ENCODE measurements at regions not wholly inside any gene's neighbourhood (a gene's known extent, or its start where the extent isn't known, plus 50 kb on each side); places are given as distances from the start of the nearest gene placed in this dataset.
A peak's percentile ranks its signal among the peaks of the same experiment; 100 is the strongest.

- TF ChIP-seq, protein P1, sequence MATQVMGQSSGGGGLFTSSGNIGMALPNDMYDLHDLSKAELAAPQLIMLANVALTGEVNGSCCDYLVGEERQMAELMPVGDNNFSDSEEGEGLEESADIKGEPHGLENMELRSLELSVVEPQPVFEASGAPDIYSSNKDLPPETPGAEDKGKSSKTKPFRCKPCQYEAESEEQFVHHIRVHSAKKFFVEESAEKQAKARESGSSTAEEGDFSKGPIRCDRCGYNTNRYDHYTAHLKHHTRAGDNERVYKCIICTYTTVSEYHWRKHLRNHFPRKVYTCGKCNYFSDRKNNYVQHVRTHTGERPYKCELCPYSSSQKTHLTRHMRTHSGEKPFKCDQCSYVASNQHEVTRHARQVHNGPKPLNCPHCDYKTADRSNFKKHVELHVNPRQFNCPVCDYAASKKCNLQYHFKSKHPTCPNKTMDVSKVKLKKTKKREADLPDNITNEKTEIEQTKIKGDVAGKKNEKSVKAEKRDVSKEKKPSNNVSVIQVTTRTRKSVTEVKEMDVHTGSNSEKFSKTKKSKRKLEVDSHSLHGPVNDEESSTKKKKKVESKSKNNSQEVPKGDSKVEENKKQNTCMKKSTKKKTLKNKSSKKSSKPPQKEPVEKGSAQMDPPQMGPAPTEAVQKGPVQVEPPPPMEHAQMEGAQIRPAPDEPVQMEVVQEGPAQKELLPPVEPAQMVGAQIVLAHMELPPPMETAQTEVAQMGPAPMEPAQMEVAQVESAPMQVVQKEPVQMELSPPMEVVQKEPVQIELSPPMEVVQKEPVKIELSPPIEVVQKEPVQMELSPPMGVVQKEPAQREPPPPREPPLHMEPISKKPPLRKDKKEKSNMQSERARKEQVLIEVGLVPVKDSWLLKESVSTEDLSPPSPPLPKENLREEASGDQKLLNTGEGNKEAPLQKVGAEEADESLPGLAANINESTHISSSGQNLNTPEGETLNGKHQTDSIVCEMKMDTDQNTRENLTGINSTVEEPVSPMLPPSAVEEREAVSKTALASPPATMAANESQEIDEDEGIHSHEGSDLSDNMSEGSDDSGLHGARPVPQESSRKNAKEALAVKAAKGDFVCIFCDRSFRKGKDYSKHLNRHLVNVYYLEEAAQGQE (IDR thresholded peaks at IDR 0.05; ENCODE audit: low read depth), result no peak
- TF ChIP-seq TCF7L2 (IDR thresholded peaks at IDR 0.05; ENCODE audit: borderline replicate concordance, extremely low read depth, insufficient read depth, insufficient read length), result no peak
- no peak for TF ChIP-seq EZH2phosphoT487 (IDR thresholded peaks at IDR 0.05; ENCODE audit: borderline replicate concordance)
These were observed 359.9 kb downstream of the AEBP2 start (continued) for GRCh38 chr12:19799216-19799615.

DNA sequence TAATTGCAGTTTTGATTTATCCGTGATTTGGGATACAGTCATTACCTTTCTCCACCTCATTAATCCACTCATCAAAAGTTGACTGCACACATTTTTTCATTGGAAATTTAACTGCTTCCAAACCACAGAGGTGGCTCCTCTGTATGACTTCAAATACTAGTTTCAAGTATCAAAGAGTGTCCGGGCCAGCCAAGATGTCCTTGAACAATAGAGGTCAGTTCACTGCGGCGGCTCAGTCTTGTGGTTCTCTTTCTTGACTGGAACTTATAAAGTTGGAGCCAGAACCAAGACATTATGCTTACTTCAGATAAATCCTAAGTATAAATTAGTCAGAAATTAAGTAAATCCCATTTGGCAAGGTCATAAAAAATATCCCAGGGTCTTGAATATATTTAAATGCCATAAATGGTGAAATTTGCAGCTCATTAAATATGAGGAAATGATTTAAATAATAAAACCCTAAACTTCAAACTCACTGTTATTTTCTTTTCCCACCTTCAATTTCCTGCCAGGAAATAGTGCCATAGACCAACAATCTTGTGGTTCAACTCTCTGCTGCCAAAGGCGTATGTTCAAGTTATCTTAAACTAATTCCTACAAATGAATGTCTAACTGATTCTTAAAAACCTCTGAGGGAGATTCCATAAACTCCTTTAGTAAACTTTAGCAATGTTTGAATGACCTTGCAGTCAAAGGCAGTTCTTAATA is 360.8 kb downstream of the AEBP2 start:
- Histone ChIP-seq H2AFZ (ENCODE audit: low read depth, low read length, poor library complexity, severe bottlenecking) (no peak overlapping the region), H3K9me2 (ENCODE audit: insufficient read depth) (no peaks in the 10 kb centered on the region), H3K9ac (ENCODE audit: low read length) (no peak overlapping the region), H3K36me3 (ENCODE audit: control insufficient read depth in 1 of 2, insufficient read depth in 2 of 2, low read length in 2 of 2) (no peaks in the 10 kb centered on the region), H3K4me1 (ENCODE audit: control insufficient read depth in 1 of 2, insufficient read depth in 2 of 2, low read length in 2 of 2) (no peaks in the 10 kb centered on the region), H4K20me1 (ENCODE audit: insufficient read depth) (no peaks in the 10 kb centered on the region), H3K79me2 (ENCODE audit: insufficient read depth, low read length) (no peaks in the 10 kb centered on the region), H3K9me3 (ENCODE audit: control insufficient read depth in 1 of 2, insufficient read depth in 1 of 2, low read depth in 1 of 2, low read length in 2 of 2) (no peaks in the 10 kb centered on the region), H3K27me3 (ENCODE audit: insufficient read depth, low read length) (0 out of 2 replicates have a peak, but pooled peaks cover 4% of the 10 kb centered on the region), H3K4me3 (replicated peaks in 1 of 2; ENCODE audit: low read depth in 1 of 2, low read length in 2 of 2) (no peak overlapping the region), H3K27ac (ENCODE audit: low read depth, low read length) (no peak overlapping the region), H3K4me2 (ENCODE audit: low read length) (no peak overlapping the region)
- TF ChIP-seq JUND (IDR thresholded peaks at IDR 0.05), result no peak
- TF ChIP-seq EZH2 (IDR thresholded peaks at IDR 0.05), result no peak
- TF ChIP-seq TCF7L2 (IDR thresholded peaks at IDR 0.05; ENCODE audit: borderline replicate concordance, extremely low read depth, insufficient read depth, insufficient read length), result peak; percentile 87
- TF ChIP-seq CBX3 (IDR thresholded peaks at IDR 0.05; ENCODE audit: low read depth), result no peak
- TF ChIP-seq SRF (IDR thresholded peaks at IDR 0.05; ENCODE audit: low read depth), result no peak
- intact Hi-C loops (cut with micrococcal nuclease), result no loop called here
- ATAC-seq (no peak), DNase-seq (ENCODE audit: low read depth, low spot score) (no peak)
- CTCF ChIA-PET, result interaction anchor here (0.9 to 1.0 kb wide), 2 partner anchors 11 to 63 kb away, joined by 3 read pairs; no protein-coding TSS in a partner anchor
- POLR2A ChIA-PET, result no interaction called here
- BruUV-seq (replicated peaks), result no TSS peak
- RAD21 ChIA-PET (ENCODE audit: low non-redundant PET in 1 of 2, low total read pairs in 2 of 2, uncharacterized antibody in 2 of 2, unreplicated experiment in 2 of 2), result no interaction called here
